ENCODE measurements at regions not wholly inside any gene's neighbourhood (a gene's known extent, or its start where the extent isn't known, plus 50 kb on each side); places are given as distances from the start of the nearest gene placed in this dataset.

DNA sequence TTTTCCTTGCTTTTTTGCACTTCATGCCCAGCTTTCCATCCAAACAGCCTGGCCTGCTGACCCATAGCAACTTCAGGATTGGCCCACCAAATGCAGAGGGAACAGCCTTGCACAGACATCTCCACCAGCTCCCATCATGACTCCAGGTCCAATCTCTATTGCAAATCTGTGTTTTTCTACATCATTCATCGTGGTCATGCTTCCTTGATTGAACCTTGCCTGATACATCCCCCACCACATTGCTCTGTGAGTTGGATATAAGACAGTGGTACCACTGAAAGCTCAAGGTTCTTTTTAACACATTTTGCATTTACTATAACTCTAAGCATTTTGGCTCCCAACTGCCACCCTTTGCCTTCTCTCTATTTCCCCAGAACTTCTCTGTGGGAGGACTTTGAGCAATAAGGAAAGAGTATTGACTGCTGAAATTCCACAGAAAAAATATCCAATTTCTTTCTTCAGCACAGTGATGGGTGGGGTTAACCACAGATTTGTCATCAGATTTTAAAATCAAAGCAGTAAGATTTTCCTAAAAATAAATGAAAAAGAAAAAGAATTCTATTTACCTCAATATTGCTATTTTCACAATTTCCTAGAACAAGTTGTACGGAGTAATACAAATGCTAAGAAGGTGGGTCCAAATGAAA, 114.6 kb upstream of the GALNT15 start:
- Histone ChIP-seq H3K27me3 (no peaks in the 10 kb centered on the region), H3K9me3 (replicated peaks in 1 of 3) (no peaks in the 10 kb centered on the region), H3K4me3 (no peak overlapping the region), H3K4me1 (replicated peaks in 1 of 2) (peaks cover 4 to 30% of the 10 kb centered on the region in 2 donors), H3K36me3 (replicated peaks in 1 of 2) (no peaks in the 10 kb centered on the region), H3K27ac (peak overlapping the region; percentile 47 to 94 (median 67))
- TF ChIP-seq POLR2A (IDR thresholded peaks at IDR 0.05): no peak
- TF ChIP-seq, protein P1, sequence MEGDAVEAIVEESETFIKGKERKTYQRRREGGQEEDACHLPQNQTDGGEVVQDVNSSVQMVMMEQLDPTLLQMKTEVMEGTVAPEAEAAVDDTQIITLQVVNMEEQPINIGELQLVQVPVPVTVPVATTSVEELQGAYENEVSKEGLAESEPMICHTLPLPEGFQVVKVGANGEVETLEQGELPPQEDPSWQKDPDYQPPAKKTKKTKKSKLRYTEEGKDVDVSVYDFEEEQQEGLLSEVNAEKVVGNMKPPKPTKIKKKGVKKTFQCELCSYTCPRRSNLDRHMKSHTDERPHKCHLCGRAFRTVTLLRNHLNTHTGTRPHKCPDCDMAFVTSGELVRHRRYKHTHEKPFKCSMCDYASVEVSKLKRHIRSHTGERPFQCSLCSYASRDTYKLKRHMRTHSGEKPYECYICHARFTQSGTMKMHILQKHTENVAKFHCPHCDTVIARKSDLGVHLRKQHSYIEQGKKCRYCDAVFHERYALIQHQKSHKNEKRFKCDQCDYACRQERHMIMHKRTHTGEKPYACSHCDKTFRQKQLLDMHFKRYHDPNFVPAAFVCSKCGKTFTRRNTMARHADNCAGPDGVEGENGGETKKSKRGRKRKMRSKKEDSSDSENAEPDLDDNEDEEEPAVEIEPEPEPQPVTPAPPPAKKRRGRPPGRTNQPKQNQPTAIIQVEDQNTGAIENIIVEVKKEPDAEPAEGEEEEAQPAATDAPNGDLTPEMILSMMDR (IDR thresholded peaks at IDR 0.05): no peak
- 55 to 65% (median 61%) methylated on average over 2 of the region's 2 CpGs for WGBS, 4 donors
- intact Hi-C loops (cut with DNase I): no loop called here
- DNase-seq: no peak

DNA sequence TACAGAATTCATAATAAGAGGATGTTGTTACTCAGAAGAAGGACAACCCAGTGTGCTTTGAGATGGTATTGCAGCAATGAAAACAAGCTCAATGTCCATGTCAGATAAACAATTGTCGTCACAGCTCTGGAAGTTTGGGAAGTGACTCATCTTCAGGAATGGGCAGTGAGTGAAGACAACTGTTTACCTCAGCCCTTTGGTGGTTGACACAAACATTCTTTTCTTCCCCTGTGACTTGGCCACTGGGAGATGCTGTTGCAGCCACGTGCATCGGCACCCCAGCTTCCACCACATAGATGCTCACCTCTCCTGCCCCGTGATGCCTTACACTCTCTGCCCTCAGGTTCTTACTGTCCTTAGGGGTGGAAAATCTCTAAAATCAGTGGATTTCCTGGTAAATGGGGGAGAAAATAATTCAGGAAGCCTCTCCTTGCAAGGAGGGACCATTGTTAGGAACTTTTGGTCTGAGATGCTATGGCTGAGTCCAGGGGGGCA, 114.1 kb upstream of the GALNT15 start:
- DNase-seq: peak; percentile 45 to 86 (median 83)
- H3K27ac ChIP-seq: peak overlapping the region; percentile 81 to 94 (median 83)
- WGBS, 4 donors: 22 to 31% (median 27%) methylated on average over 4 of the region's 4 CpGs
- H3K4me3 ChIP-seq: no peak overlapping the region
- TF ChIP-seq, protein P1 (IDR thresholded peaks at IDR 0.05): peak in 3 of 6 experiments; percentile 21 to 26 (median 25)
- TF ChIP-seq POLR2A (IDR thresholded peaks at IDR 0.05): peak in 1 of 2 donors; percentile 5
- H3K9me3 ChIP-seq (replicated peaks in 1 of 3): no peaks in the 10 kb centered on the region
- H3K36me3 ChIP-seq (replicated peaks in 1 of 2): no peaks in the 10 kb centered on the region
- H3K4me1 ChIP-seq (replicated peaks in 1 of 2): peaks cover 4 to 36% of the 10 kb centered on the region in 2 donors
- intact Hi-C loops (cut with DNase I): no loop called here
- H3K27me3 ChIP-seq: no peaks in the 10 kb centered on the region

DNA sequence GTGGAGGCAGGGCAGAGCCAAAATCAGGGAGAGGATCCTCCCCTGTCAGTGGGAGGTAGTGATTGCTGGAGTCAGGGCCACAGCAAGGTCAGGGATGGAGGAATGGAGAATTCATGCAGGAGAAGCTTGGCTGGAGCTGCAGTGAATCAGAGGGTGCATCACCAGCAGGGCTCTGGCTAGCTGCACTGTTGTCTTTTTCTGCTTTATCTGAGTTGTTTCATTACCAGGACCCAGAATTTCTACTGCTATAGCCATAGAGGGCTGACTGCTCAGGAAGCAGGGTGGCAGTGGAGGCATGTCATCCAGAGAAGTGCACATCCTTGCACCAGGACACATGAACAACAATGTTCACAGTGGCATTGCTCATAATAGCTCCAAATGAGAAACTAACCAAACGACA, 113.5 kb upstream of the GALNT15 start:
- intact Hi-C loops (cut with DNase I): no loop called here
- no peaks in the 10 kb centered on the region for H3K36me3 ChIP-seq (replicated peaks in 1 of 2)
- peaks cover 4 to 37% of the 10 kb centered on the region in 2 donors for H3K4me1 ChIP-seq (replicated peaks in 1 of 2)
- peak; percentile 71 to 91 (median 85) for DNase-seq
- H3K27me3 ChIP-seq: no peaks in the 10 kb centered on the region
- H3K4me3 ChIP-seq: no peak overlapping the region
- peak overlapping the region; percentile 81 to 94 (median 83) for H3K27ac ChIP-seq
- no peaks in the 10 kb centered on the region for H3K9me3 ChIP-seq (replicated peaks in 1 of 3)
- 46 to 70% (median 57%) methylated on average over 1 of the region's 1 CpG for WGBS, 4 donors
- TF ChIP-seq POLR2A (IDR thresholded peaks at IDR 0.05): no peak
- TF ChIP-seq, protein P1 (IDR thresholded peaks at IDR 0.05): no peak

DNA sequence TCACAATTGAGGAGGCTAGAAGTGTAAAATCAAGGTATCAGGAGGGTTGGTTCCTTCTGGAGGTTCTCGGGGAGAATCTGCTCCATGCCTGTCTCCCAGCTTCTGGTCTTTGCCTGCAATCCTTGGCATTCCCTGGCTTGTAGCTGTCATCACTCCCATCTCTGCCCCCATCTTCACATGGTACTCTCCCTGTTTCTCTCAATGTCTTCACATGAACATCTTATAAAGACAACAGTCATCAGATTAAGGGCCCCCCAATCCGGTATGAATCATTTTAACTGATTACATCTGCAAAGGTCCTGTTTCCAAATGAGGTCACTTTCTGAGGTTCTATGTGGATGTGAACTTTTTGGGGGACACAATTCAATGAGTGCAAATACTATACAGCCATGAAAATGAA, 113.0 kb upstream of the GALNT15 start:
- intact Hi-C loops (cut with DNase I): no loop called here
- 76 to 86% (median 81%) methylated on average over 2 of the region's 2 CpGs for WGBS, 4 donors
- Histone ChIP-seq H3K9me3 (replicated peaks in 1 of 3) (no peaks in the 10 kb centered on the region), H3K4me1 (replicated peaks in 1 of 2) (peaks cover 4 to 37% of the 10 kb centered on the region in 2 donors), H3K4me3 (no peak overlapping the region), H3K27ac (peak overlapping the region in 4 of 5 donors; percentile 81 to 94 (median 88)), H3K27me3 (no peaks in the 10 kb centered on the region), H3K36me3 (replicated peaks in 1 of 2) (no peaks in the 10 kb centered on the region)
- no peak for TF ChIP-seq POLR2A (IDR thresholded peaks at IDR 0.05)
- TF ChIP-seq, protein P1 (IDR thresholded peaks at IDR 0.05): no peak
- DNase-seq: no peak
